ENCODE measurements at regions not wholly inside any gene's neighbourhood (a gene's known extent, or its start where the extent isn't known, plus 50 kb on each side); places are given as distances from the start of the nearest gene placed in this dataset.

DNA sequence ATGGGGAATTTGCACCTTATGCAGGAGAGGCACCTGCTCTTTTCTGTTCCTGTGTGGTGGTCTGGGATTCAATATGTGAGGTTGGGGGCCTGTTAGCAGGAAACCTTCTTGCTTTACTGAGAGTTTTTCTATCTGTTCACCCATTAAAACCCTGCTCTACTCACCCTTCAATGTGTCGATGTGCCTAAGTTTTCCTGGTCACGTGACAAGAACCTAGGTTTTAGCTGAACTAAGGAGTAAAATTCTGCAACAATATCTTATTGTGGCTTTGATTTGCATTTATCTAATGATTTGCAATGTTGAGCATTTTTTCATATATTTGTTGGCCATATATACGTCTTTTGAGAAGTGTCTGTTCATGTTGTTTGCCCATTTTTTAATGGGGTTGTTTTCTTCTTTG lies 979.9 kb downstream of the HACE1 start:
- Histone ChIP-seq H3K9ac (ENCODE audit: insufficient read depth in 1 of 2, low read depth in 2 of 2, low read length in 2 of 2) (no peak overlapping the region), H3K9me1 (ENCODE audit: control insufficient read depth, insufficient read depth, low read length) (no peaks in the 10 kb centered on the region), H3K9me3 (replicated peaks; ENCODE audit: control insufficient read depth, insufficient read depth, low read depth, low read length) (no peaks in the 10 kb centered on the region), H3K79me2 (ENCODE audit: control insufficient read depth, insufficient read depth, low read length) (no peaks in the 10 kb centered on the region), H3K4me2 (ENCODE audit: insufficient read depth, low read length) (no peak overlapping the region), H3K27ac (ENCODE audit: extremely low read depth, low read depth, low read length) (no peak overlapping the region), H3K27me3 (ENCODE audit: control insufficient read depth in 2 of 2, insufficient read depth in 2 of 2, low read length in 2 of 2) (no peaks in the 10 kb centered on the region), H4K20me1 (replicated peaks; ENCODE audit: control insufficient read depth, insufficient read depth, low read length) (no peaks in the 10 kb centered on the region), H3K4me1 (replicated peaks in 1 of 2; ENCODE audit: control insufficient read depth in 2 of 2, insufficient read depth in 2 of 2, low read length in 2 of 2) (no peaks in the 10 kb centered on the region), H2AFZ (ENCODE audit: low read depth, low read length) (no peak overlapping the region), H3K36me3 (ENCODE audit: control insufficient read depth, insufficient read depth, low read length) (no peaks in the 10 kb centered on the region), H3K4me3 (no peak overlapping the region)
- WGBS (ENCODE audit: insufficient coverage, low coverage, missing lambda C conversion rate) = 0% methylated on average over 3 of the region's 3 CpGs
- DNase-seq (ENCODE audit: extremely low read depth in 1 of 4, low spot score in 3 of 4) (no peak), ATAC-seq (no peak), FAIRE-seq (no peak)
- in situ Hi-C loops (cut with MboI) = no loop called here
- BruUV-seq (replicated peaks) = no TSS peak
- TF ChIP-seq TAF15 (IDR thresholded peaks at IDR 0.05; ENCODE audit: low read depth, low read length) = no peak
- no peak for TF ChIP-seq RBM22 (IDR thresholded peaks at IDR 0.05; ENCODE audit: low read depth, low read length, poor library complexity, severe bottlenecking)
- TF ChIP-seq CCAR2 (IDR thresholded peaks at IDR 0.05; ENCODE audit: low read depth, low read length) = no peak
- TF ChIP-seq AFF1 (IDR thresholded peaks at IDR 0.05; ENCODE audit: low read depth in 1 of 2, partially characterized antibody in 2 of 2) = peak in 1 of 2 experiments; percentile 58
- TF ChIP-seq, protein P1, sequence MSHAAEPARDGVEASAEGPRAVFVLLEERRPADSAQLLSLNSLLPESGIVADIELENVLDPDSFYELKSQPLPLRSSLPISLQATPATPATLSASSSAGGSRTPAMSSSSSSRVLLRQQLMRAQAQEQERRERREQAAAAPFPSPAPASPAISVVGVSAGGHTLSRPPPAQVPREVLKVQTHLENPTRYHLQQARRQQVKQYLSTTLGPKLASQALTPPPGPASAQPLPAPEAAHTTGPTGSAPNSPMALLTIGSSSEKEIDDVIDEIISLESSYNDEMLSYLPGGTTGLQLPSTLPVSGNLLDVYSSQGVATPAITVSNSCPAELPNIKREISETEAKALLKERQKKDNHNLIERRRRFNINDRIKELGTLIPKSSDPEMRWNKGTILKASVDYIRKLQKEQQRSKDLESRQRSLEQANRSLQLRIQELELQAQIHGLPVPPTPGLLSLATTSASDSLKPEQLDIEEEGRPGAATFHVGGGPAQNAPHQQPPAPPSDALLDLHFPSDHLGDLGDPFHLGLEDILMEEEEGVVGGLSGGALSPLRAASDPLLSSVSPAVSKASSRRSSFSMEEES (CRISPR knock-in tag; IDR thresholded peaks at IDR 0.05) = peak; percentile 85
- TF ChIP-seq RAD51 (IDR thresholded peaks at IDR 0.05; ENCODE audit: borderline replicate concordance, low read depth) = 0 out of 2 replicates have a peak, but pooled peaks have one; percentile 24
- no peak for TF ChIP-seq BMI1 (IDR thresholded peaks at IDR 0.05; ENCODE audit: low read length)
- no peak for TF ChIP-seq HNRNPH1 (optimal IDR thresholded peaks at IDR 0.05; ENCODE audit: low read depth, low read length)
- POLR2A ChIA-PET = no interaction called here
- CTCF ChIA-PET (ENCODE audit: low intra/inter-chr PET ratio) = no interaction called here
- intact Hi-C loops (cut with micrococcal nuclease) = no loop called here
